CD4-positive, alpha-beta T cell treated with Interleukin-4 for 4 hours (primary cell): ENCODE measurements at regions not wholly inside any gene's neighbourhood (a gene's known extent, or its start where the extent isn't known, plus 50 kb on each side); places are given as distances from the start of the nearest gene placed in this dataset.

ENCODE experiments used
- DNase-seq: peaks from one replicate; pipeline ENCODE4 v3.0.0-alpha.2; 2020

DNA sequence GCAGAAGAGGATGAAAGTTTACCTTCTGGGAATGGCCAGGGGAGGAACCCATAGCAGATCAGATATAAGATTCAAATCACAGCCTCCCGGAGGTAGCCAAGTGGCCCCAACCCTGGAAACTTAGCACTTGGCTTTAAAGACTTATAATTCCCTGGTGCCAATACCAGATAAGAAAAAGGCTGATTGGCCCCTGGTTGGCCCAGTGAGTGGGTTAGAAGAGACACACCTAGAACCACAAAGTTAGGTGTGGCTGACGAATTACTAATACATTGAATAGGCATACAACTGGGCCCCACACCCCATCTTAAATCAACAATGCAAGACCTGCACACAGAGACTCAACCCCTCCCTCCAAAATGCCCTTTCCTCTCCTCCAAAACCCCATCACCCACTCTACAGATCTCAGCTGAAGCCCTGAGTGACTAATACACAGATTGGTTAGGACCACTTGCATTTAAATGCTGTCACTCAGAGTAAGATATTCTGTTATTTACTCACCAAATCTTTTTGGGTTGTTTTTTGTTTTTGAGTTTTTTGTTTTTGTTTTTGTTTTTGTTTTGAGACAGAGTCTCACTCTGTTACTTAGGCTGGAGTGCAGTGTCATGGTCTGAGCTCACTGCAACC is 315.4 kb upstream of the JARID2 start:
- DNase-seq, result no peak

GRCh38 chr6:14932485-14933182 is 313.2 kb upstream of the JARID2 start:
- DNase-seq, result no peak

GRCh38 chr6:14933183-14933544 is 312.7 kb upstream of the JARID2 start:
- DNase-seq, result no peak

GRCh38 chr6:14934013-14934412 is 311.9 kb upstream of the JARID2 start:
- DNase-seq, result no peak

GRCh38 chr6:14934844-14935243 is 311.0 kb upstream of the JARID2 start:
- DNase-seq, result no peak

- DNase-seq, result no peak
Observed at GRCh38 chr6:14936861-14937260, 309.0 kb upstream of the JARID2 start.

- DNase-seq, result no peak
Observed at GRCh38 chr6:14943116-14943515, 302.8 kb upstream of the JARID2 start.

DNA sequence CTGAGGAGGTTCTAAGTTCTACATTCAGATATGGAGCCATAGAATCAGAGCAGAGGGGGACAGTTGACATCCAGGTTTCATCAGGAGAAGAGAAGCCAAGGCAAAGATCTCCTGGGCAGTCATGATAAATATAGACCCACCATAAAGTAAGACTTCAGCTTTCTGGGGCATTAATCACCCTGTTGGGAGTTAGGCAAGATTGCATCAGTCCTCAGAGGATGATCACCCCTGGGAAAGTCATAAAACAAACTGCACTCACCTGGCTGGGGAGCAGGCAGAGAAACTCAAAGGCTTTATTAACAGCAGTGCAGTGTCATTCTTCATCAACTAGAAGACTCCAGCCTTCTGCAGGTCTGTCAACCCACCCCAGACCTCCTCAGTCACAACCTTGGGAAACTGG is 301.3 kb upstream of the JARID2 start:
- DNase-seq, result no peak

- DNase-seq, result no peak
Observed at GRCh38 chr6:14945461-14946185, 300.2 kb upstream of the JARID2 start.

DNA sequence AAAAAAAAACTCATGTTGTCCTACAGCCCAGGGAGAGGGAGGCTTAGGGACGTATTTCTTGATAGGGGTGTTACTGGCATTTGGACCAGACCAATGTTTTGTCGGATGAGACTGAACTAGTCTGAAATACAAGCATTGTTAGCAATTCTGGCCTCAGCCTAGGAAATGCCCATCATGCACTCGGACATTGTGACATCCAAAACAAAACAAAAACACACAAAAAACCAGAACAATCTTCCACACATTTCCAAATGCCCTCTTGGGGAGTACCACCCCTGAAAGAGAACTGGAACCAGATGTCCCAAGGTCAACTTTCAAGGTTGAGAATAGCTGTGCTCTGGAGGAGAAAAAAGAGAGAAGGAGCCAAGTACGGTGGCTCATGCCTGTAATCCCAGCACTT is 299.1 kb upstream of the JARID2 start:
- DNase-seq, result no peak

DNA sequence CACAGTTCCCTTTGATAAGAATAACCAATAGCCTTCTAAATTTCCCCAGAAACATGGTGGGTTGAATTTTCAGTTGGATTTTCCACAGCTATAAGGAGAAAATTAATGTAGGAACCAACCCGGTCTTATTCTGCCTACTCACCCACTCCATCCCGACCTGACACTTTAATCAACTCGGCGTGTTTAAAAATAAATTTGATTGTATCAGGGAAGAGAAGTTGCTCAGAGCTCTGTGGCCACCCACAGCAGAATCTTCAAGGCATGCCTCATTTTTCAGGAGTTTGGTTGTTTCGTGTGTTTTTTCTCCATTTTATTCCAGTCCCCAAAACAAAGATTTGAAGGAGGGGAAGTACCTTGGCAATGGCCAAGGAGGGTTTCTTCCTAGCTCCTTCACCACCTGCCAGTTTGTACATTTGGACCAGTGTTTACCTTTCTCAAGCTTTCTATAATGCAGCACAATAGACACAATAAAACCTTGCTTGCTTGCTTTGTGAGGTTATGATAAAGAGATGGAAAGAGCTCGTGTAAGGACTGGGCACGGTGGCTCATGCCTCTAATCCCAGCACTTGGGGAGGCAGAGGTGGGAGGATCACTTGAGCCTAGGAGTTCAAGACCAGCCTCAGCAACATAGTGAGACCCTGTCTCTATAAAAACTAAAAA is 297.2 kb upstream of the JARID2 start:
- no peak for DNase-seq

- DNase-seq, result no peak
Observed at GRCh38 chr6:14950103-14950969, 295.5 kb upstream of the JARID2 start.

GRCh38 chr6:14950970-14951276 is 294.9 kb upstream of the JARID2 start:
- no peak for DNase-seq

DNA sequence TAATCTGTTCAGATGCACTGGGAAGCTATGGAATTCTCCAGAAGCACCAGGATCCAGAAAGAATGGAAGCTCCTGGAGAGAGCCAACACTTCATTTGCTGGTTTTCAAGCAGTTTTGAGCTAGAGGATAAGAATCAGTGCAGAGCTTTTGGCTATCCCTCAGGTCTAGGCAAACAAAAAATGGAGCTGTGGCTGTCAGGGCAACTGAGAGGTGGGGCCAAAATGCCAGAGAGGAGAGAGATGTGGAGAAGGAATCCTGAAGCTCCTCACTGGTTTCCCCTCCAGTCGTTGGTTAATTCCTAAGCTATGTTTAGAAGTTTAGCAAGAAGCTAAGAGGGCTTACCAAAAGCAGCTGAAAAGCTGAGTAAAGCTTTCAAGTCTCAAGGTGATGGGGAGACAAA is 294.2 kb upstream of the JARID2 start:
- no peak for DNase-seq

GRCh38 chr6:14953836-14954235 is 292.0 kb upstream of the JARID2 start:
- DNase-seq, result no peak

GRCh38 chr6:14957355-14958059 is 288.4 kb upstream of the JARID2 start:
- no peak for DNase-seq

DNA sequence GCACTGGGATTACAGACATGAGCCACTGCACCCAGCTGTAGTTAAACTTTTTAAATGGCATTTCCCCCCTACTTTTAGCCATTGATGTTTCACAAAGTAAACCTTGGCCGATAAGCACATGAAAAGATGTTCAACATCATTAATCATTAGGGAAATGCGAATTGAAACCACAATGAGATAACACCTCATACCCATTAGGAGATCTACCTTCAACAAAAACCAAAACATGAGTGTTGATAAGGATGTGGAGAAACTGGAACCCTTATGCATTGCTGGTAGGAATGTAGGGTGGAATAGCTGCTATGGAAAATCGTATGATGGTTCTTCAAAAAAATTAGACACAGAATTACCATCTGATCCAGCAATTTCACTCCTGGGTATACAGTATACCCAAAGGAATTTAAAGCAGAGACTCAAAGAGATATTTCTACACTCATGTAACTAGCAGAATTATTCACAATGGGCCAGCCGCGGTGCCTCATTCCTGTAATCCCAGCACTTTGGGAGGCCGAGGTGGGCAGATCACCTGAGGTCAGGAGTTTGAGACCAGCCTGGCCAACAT is 286.5 kb upstream of the JARID2 start:
- DNase-seq, result no peak

DNA sequence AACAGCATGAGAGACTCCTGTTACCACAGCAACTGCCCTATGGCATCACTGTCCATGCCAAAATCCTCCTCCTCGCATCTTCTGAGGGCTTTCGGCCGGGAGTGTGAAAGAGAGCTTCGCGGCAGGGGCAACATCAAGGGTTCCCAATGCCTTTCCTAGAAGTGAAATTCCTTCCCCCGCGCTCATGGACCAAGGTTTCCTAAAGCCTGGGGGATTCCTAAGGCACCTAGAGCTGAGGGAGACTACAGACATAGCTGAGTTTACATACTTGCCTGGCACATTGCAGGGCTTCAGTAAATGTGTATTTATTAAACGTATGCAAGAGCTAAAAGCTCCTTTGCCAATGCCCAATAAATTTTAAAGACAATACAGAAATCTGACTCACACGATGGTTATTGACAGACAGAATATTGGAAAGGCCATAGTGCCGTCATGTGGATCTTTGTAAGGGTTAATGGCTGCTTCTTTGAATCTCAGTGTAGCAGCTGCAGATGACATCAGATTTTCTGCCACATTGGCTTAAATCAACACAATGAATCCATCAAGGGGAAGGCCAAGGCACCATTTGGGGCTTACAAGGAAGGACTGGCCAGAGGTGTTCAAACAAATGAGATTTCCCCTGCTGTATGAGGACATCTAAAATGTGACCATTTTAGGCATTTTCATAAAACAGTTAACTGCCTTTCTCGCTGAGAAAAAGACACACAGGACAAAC is 281.2 kb upstream of the JARID2 start:
- DNase-seq, result no peak

- DNase-seq, result no peak
Observed at GRCh38 chr6:14965424-14966075, 280.3 kb upstream of the JARID2 start.

DNA sequence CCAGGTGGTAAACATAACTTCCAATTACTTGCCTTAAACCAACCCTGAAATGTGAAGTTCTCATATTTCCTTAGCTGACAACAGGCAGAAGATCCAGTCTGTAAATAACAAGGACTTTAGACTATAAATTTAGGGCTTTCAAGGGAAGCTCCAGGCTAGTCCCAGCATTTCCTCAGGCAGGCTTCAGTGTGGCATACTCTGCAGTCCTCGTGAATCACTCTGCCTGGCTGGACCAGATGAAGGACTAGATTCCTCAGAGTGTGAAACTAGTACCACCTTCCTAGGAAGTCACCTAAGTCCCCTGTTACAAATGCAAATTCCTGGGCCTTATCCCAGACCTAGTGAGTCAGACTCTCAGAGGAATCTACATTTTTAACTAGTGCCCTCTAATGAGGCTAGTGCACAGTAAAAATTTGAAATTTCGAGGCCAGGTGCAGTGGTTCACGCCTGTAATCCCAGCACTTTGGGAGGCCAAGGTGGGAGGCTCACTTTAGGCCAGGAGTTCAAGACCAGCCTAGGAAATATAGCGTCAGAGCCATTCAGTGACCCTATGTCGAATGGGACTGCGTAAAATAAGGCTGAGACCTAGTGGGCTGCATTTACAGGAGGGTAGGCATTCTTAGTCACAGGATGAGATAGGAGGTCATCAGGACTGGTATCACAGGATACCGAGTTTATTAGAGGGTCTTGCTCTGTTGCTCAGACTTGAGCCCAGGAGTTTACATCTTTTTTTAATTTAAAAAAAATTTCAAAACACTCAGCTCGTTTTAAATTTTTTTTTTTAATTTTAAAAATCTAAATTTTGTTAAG is 279.6 kb upstream of the JARID2 start:
- no peak for DNase-seq
